ENCODE measurements at regions not wholly inside any gene's neighbourhood (a gene's known extent, or its start where the extent isn't known, plus 50 kb on each side); places are given as distances from the start of the nearest gene placed in this dataset.

DNA sequence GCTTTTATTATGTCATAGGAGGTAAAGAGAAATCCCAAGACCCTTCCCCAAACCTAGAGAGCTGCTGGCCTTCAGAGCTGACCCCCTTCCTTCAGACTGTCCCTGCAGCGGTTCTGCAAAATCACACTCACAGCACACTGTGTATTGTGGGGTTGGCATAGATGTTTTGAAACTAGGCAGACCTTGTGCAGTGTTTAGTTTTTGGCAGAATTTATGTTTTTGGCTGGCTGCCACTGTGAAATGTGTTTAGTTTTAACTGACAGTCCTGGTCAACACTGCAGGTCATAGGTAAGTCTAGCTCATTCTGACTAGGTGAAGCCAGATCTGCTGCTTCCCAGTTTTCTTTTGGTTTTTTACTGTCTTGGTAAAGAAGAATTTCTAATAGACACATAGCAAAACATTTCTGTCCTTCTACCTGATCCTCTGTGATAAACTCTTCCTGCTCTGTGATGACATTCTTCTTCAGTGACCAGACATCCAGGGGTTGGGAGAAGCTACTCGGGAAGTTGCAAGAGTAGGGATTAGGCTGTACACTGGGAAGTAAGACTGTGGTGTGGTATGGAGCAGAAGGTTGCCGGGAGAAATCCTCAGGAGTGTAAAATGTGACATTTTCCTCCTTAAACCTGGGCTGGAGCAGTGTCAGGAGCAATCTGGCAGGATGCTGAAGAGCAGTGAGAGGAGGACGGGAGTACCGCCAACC, 209.6 kb upstream of the MCTP2 start:
- TF ChIP-seq CTCF (IDR thresholded peaks at IDR 0.05 in 4 of 5, conservative IDR thresholded peaks at IDR 0.05 in 1 of 5) (no peak), POLR2A (IDR thresholded peaks at IDR 0.05) (no peak)

All from gastrocnemius medialis (tissue), 4 donors.